Astrocyte (in vitro differentiated cells and primary cell): ENCODE measurements at regions not wholly inside any gene's neighbourhood (a gene's known extent, or its start where the extent isn't known, plus 50 kb on each side); places are given as distances from the start of the nearest gene placed in this dataset.

Experiments used
- DNase-seq: peaks from one replicate; pipeline ENCODE4 v3.0.0-alpha.2; 2010; ENCODE audit warnings: low read depth
- FAIRE-seq: peaks from 2 replicates; lab custom pipeline; 2011; peaks lifted over from hg19 to GRCh38; lab: Jason Lieb, UNC
- H2AFZ ChIP-seq: 2 replicates; pipeline ENCODE4 v1.6.0; 2012; ENCODE audit warnings: low read depth, low read length, inconsistent platforms
- H3K27ac ChIP-seq: 2 replicates; pipeline ENCODE4 v1.5.1; 2011; ENCODE audit warnings: low read depth, low read length, inconsistent platforms
- H3K27me3 ChIP-seq: 2 replicates; pipeline ENCODE4 v1.6.0; 2011; ENCODE audit warnings: low read length, inconsistent platforms; ENCODE audit not compliant: insufficient read depth
- H3K36me3 ChIP-seq: 2 replicates; pipeline ENCODE4 v1.5.1; 2011; ENCODE audit warnings: low read length, inconsistent platforms; ENCODE audit not compliant: insufficient read depth
- H3K4me1 ChIP-seq: 2 replicates; pipeline ENCODE4 v1.5.1; 2011; ENCODE audit warnings: low read length, inconsistent platforms; ENCODE audit not compliant: insufficient read depth
- H3K4me2 ChIP-seq: 2 replicates; pipeline ENCODE4 v1.6.0; 2012; ENCODE audit warnings: low read length, inconsistent platforms
- H3K4me3 ChIP-seq: 2 replicates; pipeline ENCODE4 v1.5.1; 2011; ENCODE audit warnings: low read depth, mild to moderate bottlenecking, low read length, inconsistent platforms; ENCODE audit not compliant: insufficient read depth
- H3K79me2 ChIP-seq: 2 replicates; pipeline ENCODE4 v1.6.0; 2012; ENCODE audit warnings: mild to moderate bottlenecking, low read length, inconsistent platforms; ENCODE audit not compliant: insufficient read depth
- H3K9ac ChIP-seq: 2 replicates; pipeline ENCODE4 v1.6.0; 2012; ENCODE audit warnings: mild to moderate bottlenecking, low read length, inconsistent platforms
- H3K9me3 ChIP-seq: 2 replicates; pipeline ENCODE4 v1.5.1; 2012; ENCODE audit warnings: low read depth, mild to moderate bottlenecking, low read length, inconsistent platforms; ENCODE audit not compliant: insufficient read depth
- H4K20me1 ChIP-seq: 2 replicates; pipeline ENCODE4 v1.6.0; 2012; ENCODE audit warnings: low read length, inconsistent platforms; ENCODE audit not compliant: insufficient read depth
- H3K27ac Mint-ChIP-seq: one replicate; pipeline ENCODE4 v1.8.0; 2021; ENCODE audit warnings: mild to moderate bottlenecking, mixed read lengths; ENCODE audit not compliant: unreplicated experiment
- H3K27me3 Mint-ChIP-seq: one replicate; pipeline ENCODE4 v1.8.0; 2021; ENCODE audit warnings: low read depth, mixed read lengths; ENCODE audit not compliant: unreplicated experiment
- H3K36me3 Mint-ChIP-seq: one replicate; pipeline ENCODE4 v1.8.0; 2021; ENCODE audit warnings: low read depth, mixed read lengths; ENCODE audit not compliant: unreplicated experiment
- H3K4me1 Mint-ChIP-seq: one replicate; pipeline ENCODE4 v1.8.0; 2021; ENCODE audit warnings: low read depth, mixed read lengths; ENCODE audit not compliant: unreplicated experiment
- H3K4me3 Mint-ChIP-seq: one replicate; pipeline ENCODE4 v1.8.0; 2021; ENCODE audit warnings: mild to moderate bottlenecking, moderate library complexity, mixed read lengths; ENCODE audit not compliant: unreplicated experiment
- H3K9me3 Mint-ChIP-seq: one replicate; pipeline ENCODE4 v1.8.0; 2021; ENCODE audit warnings: mild to moderate bottlenecking, mixed read lengths; ENCODE audit not compliant: unreplicated experiment
- CTCF ChIP-seq: IDR thresholded peaks from 2 replicates; pipeline ENCODE4 v1.5.1; 2011; ENCODE audit warnings: low read depth, mild to moderate bottlenecking, inconsistent platforms, low read length, moderate library complexity; ENCODE audit not compliant: insufficient read depth
- EZH2 ChIP-seq: IDR thresholded peaks from 2 replicates; pipeline ENCODE4 v1.6.1; 2012; ENCODE audit warnings: mild to moderate bottlenecking, low read length, inconsistent platforms; ENCODE audit not compliant: insufficient read depth

GRCh38 chr7:106346678-106347217, 62.0 kb upstream of the NAMPT start:
- Histone ChIP-seq H2AFZ (no peak overlapping the region), H3K79me2 (no peaks in the 10 kb centered on the region), H4K20me1 (no peaks in the 10 kb centered on the region), H3K27me3 (no peaks in the 10 kb centered on the region), H3K4me2 (peak overlapping the region; percentile 58), H3K4me3 (no peak overlapping the region), H3K27ac (peak overlapping the region; percentile 35), H3K36me3 (no peaks in the 10 kb centered on the region), H3K4me1 (peaks cover 17% of the 10 kb centered on the region), H3K9ac (peak overlapping the region; percentile 41), H3K9me3 (peaks cover 16% of the 10 kb centered on the region)
- FAIRE-seq, result peak; percentile 74
- peaks cover 14% of the 10 kb centered on the region for H3K4me1 Mint-ChIP-seq
- H3K27me3 Mint-ChIP-seq, result no peaks in the 10 kb centered on the region
- no peak overlapping the region for H3K4me3 Mint-ChIP-seq
- peak; percentile 96 for DNase-seq
- H3K9me3 Mint-ChIP-seq, result peaks cover 15% of the 10 kb centered on the region
- peak overlapping the region; percentile 70 for H3K27ac Mint-ChIP-seq
- H3K36me3 Mint-ChIP-seq, result peaks cover 2% of the 10 kb centered on the region
- no peak for TF ChIP-seq CTCF
- TF ChIP-seq EZH2, result no peak

- Histone ChIP-seq H3K27me3 (no peaks in the 10 kb centered on the region), H3K9me3 (peaks cover 18% of the 10 kb centered on the region), H3K4me3 (no peak overlapping the region), H3K4me1 (peaks cover 17% of the 10 kb centered on the region), H3K79me2 (no peaks in the 10 kb centered on the region), H3K27ac (peak overlapping the region; percentile 35), H3K4me2 (peak overlapping the region; percentile 58), H4K20me1 (no peaks in the 10 kb centered on the region), H3K36me3 (no peaks in the 10 kb centered on the region), H2AFZ (no peak overlapping the region), H3K9ac (peak overlapping the region; percentile 41)
- H3K36me3 Mint-ChIP-seq, result peaks cover 2% of the 10 kb centered on the region
- no peak for TF ChIP-seq EZH2
- no peak for TF ChIP-seq CTCF
- peak overlapping the region; percentile 70 for H3K27ac Mint-ChIP-seq
- H3K9me3 Mint-ChIP-seq, result peaks cover 18% of the 10 kb centered on the region
- H3K27me3 Mint-ChIP-seq, result no peaks in the 10 kb centered on the region
- H3K4me1 Mint-ChIP-seq, result peaks cover 14% of the 10 kb centered on the region
- FAIRE-seq (no peak), DNase-seq (no peak)
- no peak overlapping the region for H3K4me3 Mint-ChIP-seq
Observed at GRCh38 chr7:106346167-106346677, 61.4 kb upstream of the NAMPT start.
